Spleen (tissue), 7 donors: ENCODE measurements at regions not wholly inside any gene's neighbourhood (a gene's known extent, or its start where the extent isn't known, plus 50 kb on each side); places are given as distances from the start of the nearest gene placed in this dataset.

Experiments used
- CTCF ChIP-seq, 11 experiments: fragments of 200-600 bp in 7 of 11; fragments of 450-650 bp in 4 of 11; sonication (generic) in 4 of 11; IDR thresholded peaks in 8 of 11; conservative IDR thresholded peaks in 3 of 11; 1 replicate in 7 of 11; 2 replicates in 4 of 11; pipeline versions ENCODE4 v1.4.0 to v1.8.0; 2016 to 2021; ENCODE audit warnings: antibody characterized with exemption in 11 of 11, inconsistent platforms in 4 of 11, mild to moderate bottlenecking in 1 of 11
- POLR2A ChIP-seq, 3 donors: fragments of 450-650 bp; IDR thresholded peaks; one replicate each; pipeline ENCODE4 v1.5.1; 2017; ENCODE audit warnings: antibody characterized with exemption in 3 of 3, mild to moderate bottlenecking in 1 of 3
- POLR2AphosphoS5 ChIP-seq, 3 donors: sonication (generic); formaldehyde crosslinking; IDR thresholded peaks; one replicate each; pipeline ENCODE4 v1.5.1; 2017; ENCODE audit warnings: antibody characterized with exemption in 3 of 3
- donor health status: DM: no; HTN: no; CAD: no; lungs with moderate emphysema.
- donor health status: DM: no; HTN: no; CAD: no.
- donor health status: DM: no; HTN: no; CAD: no.

- TF ChIP-seq CTCF (IDR thresholded peaks at IDR 0.05 in 8 of 11, conservative IDR thresholded peaks at IDR 0.05 in 3 of 11) (no peak), POLR2A (IDR thresholded peaks at IDR 0.05) (no peak), POLR2AphosphoS5 (IDR thresholded peaks at IDR 0.05) (no peak)
Measured at GRCh38 chr6:62441182-62441581, 155.2 kb upstream of the KHDRBS2 start.
